Neural crest cell (in vitro differentiated cells): ENCODE measurements at regions not wholly inside any gene's neighbourhood (a gene's known extent, or its start where the extent isn't known, plus 50 kb on each side); places are given as distances from the start of the nearest gene placed in this dataset.

Source experiments
- DNase-seq: peaks from one replicate; pipeline ENCODE4 v3.0.0; 2021; ENCODE audit warnings: low read depth, mixed read lengths, low spot score
- H3K27ac Mint-ChIP-seq: one replicate; pipeline ENCODE4 v1.8.0; 2021; ENCODE audit warnings: mild to moderate bottlenecking, mixed read lengths; ENCODE audit not compliant: unreplicated experiment
- H3K27me3 Mint-ChIP-seq: 2 replicates; pipeline ENCODE4 v1.8.0; 2021; ENCODE audit warnings: low read depth, mild to moderate bottlenecking, mixed read lengths
- H3K36me3 Mint-ChIP-seq: 2 replicates; pipeline ENCODE4 v1.8.0; 2021; ENCODE audit warnings: low read depth, mild to moderate bottlenecking, mixed read lengths
- H3K4me1 Mint-ChIP-seq: 2 replicates; pipeline ENCODE4 v1.8.0; 2021; ENCODE audit warnings: mixed read lengths
- H3K4me3 Mint-ChIP-seq: one replicate; pipeline ENCODE4 v1.8.0; 2021; ENCODE audit warnings: mild to moderate bottlenecking, mixed read lengths
- H3K9me3 Mint-ChIP-seq: 2 replicates; pipeline ENCODE4 v1.8.0; 2021; ENCODE audit warnings: mixed read lengths
- TF ChIP-seq, protein P1 (sequence below): fragments of 200-600 bp; sonication (generic); conservative IDR thresholded peaks from 2 replicates; pipeline ENCODE4 v1.5.0; 2021; ENCODE audit warnings: antibody characterized with exemption, mild to moderate bottlenecking

DNA sequence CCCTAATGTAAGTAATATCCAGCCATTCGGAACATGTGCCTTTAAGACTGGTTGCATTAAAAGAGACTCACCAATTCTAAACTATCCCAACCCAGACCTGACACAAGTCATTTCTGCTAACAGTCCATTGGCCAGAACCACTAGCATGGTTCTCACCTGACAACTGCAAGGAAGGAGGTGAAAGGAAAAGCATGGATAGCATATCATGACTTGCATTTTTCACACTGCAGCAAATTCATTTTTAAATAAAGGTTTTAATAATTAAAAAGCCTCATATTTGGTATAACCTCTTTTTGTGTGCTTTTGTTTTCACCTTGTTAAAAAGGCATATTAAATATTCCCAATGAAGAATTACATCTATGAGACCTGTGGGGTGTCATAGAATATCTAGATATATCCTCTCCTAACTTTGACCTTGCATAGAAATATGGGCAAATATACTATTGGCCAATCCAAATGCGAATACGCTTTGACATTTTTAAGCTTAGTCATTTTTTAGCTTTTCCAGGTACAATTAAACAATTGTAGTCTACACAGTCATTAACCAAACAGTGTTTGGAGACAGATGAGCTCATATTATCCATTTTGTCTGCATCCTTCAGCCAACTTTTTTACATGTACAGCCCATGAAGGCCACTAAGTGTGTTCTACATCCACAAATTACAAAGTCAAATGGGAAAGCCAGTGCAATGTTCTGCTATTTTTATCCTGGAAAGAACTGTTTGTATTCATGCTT is 295.3 kb downstream of the PDGFC start:
- H3K27me3 Mint-ChIP-seq = no peaks in the 10 kb centered on the region
- H3K4me3 Mint-ChIP-seq = no peak overlapping the region
- H3K36me3 Mint-ChIP-seq = no peaks in the 10 kb centered on the region
- no peak overlapping the region for H3K27ac Mint-ChIP-seq
- H3K9me3 Mint-ChIP-seq = no peaks in the 10 kb centered on the region
- TF ChIP-seq, protein P1, sequence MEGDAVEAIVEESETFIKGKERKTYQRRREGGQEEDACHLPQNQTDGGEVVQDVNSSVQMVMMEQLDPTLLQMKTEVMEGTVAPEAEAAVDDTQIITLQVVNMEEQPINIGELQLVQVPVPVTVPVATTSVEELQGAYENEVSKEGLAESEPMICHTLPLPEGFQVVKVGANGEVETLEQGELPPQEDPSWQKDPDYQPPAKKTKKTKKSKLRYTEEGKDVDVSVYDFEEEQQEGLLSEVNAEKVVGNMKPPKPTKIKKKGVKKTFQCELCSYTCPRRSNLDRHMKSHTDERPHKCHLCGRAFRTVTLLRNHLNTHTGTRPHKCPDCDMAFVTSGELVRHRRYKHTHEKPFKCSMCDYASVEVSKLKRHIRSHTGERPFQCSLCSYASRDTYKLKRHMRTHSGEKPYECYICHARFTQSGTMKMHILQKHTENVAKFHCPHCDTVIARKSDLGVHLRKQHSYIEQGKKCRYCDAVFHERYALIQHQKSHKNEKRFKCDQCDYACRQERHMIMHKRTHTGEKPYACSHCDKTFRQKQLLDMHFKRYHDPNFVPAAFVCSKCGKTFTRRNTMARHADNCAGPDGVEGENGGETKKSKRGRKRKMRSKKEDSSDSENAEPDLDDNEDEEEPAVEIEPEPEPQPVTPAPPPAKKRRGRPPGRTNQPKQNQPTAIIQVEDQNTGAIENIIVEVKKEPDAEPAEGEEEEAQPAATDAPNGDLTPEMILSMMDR = no peak
- peaks cover 15% of the 10 kb centered on the region for H3K4me1 Mint-ChIP-seq
- DNase-seq = no peak

DNA sequence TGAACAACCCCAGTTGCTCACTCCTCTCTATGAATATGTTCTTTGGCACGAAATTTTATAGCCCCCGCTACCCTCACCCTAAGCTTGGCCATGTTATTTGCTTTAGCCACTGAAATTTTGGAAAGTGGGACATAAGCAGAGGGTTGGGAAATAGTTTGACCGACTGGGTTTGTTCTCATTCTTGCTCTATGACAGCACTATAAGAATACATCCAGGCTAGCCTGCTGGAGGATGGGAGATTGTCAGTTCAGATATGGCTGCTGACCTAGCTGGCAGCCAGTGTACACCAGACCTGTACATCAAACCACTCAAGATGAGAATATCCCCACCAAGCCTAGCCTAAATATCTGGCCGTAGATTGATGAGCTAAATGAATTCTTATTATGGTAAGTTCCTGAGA is 298.1 kb downstream of the PDGFC start:
- Mint-ChIP-seq H3K4me3 (no peak overlapping the region), H3K9me3 (no peaks in the 10 kb centered on the region), H3K36me3 (no peaks in the 10 kb centered on the region), H3K27me3 (no peaks in the 10 kb centered on the region), H3K27ac (no peak overlapping the region), H3K4me1 (peaks cover 20% of the 10 kb centered on the region)
- TF ChIP-seq, protein P1 = no peak
- no peak for DNase-seq

DNA sequence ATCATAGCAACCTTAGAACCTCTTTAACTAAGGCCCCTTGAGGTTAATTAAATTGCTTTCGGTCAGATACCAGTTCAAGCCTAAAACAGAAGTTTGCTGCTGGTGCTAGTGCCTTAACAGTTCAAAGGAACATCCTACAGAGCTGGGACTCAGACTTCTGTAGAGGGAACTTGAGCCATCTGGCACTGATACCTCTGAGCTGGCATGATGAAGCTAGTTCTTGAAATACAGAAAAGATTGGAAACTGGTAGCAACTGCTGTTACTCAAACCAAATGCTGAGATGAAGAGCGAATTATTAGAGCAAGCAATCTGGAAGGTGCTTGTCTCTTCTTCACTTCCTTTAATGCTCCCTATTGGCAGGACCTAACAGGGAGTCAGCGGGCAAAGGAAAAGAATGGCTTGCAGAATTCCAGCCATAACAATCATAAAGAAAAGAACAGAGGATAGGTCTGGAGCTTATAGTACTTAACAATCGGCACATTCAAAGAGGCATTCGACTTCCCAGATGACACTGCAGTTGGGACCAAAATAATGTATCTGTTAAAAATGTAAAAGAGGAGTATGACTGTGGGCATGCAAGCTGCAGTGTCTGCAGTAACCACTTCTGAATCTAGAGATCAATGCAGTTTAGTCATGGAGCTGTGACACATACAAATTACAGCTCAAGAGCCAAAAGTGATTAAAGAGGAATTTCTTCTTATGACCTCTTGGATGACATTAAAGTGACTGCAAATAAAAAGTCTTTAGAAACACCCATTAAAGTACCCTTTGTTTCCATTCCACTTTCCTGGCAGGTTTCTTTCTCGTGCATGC is 298.9 kb downstream of the PDGFC start:
- Mint-ChIP-seq H3K27me3 (no peaks in the 10 kb centered on the region), H3K27ac (no peak overlapping the region), H3K36me3 (no peaks in the 10 kb centered on the region), H3K4me3 (no peak overlapping the region), H3K9me3 (no peaks in the 10 kb centered on the region), H3K4me1 (peaks cover 19% of the 10 kb centered on the region)
- no peak for DNase-seq
- TF ChIP-seq, protein P1 = no peak

DNA sequence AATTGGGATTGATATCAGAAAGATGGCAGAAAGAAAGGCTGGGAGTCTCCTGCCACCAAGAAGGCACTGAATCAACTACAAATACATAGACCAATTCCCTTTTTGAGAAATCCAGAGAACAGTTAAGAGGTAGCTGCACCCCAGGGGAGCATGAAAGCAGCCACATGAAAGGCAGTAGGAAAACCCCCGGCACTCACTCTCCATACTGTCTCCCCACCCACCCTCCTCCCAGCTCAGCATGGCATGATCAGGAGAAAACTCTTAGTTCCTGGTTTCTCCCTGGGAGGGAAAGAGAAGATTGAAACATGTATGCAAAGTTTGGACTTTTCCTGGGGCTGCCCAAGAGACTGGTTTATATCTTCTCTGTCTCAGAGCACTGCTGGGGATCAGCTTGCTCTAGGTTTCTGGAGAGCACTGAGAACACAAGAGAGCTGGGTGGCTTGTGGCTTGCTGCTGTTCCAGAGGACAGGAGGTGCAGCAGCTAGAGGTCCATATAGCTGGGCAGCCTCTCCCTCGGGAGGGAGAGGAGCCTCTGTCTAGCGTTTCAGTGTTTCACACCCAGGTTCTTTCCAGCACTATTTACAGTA is 305.7 kb downstream of the PDGFC start:
- peaks cover 22% of the 10 kb centered on the region for H3K4me1 Mint-ChIP-seq
- TF ChIP-seq, protein P1 = no peak
- DNase-seq = no peak
- no peaks in the 10 kb centered on the region for H3K27me3 Mint-ChIP-seq
- no peaks in the 10 kb centered on the region for H3K36me3 Mint-ChIP-seq
- H3K27ac Mint-ChIP-seq = no peak overlapping the region
- no peak overlapping the region for H3K4me3 Mint-ChIP-seq
- peaks cover 2% of the 10 kb centered on the region for H3K9me3 Mint-ChIP-seq

DNA sequence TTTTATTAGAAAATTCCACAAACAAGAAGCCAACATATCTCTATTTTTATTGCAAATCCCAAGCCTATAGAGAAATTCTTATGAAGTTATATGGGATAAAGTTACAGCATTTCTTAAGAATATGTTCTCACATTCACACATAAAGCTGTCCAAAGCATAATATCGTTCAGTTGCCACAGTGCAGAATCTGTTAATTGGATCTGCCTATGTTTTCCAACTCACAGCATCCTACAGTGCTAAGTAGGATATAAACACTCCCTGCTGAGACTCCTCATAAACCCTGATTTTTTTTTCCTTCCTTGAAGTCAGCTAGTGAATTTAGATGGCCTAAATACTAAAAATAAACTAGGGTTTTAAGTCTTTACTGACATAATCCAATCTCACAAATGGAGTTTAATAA is 307.9 kb downstream of the PDGFC start:
- Mint-ChIP-seq H3K27ac (no peak overlapping the region), H3K4me1 (peaks cover 18% of the 10 kb centered on the region), H3K27me3 (no peaks in the 10 kb centered on the region), H3K9me3 (peaks cover 2% of the 10 kb centered on the region), H3K4me3 (no peak overlapping the region), H3K36me3 (no peaks in the 10 kb centered on the region)
- TF ChIP-seq, protein P1 = no peak
- DNase-seq = no peak
